Brain microvascular endothelial cell (primary cell): ENCODE measurements at regions not wholly inside any gene's neighbourhood (a gene's known extent, or its start where the extent isn't known, plus 50 kb on each side); places are given as distances from the start of the nearest gene placed in this dataset.

Source experiments
- DNase-seq: peaks from one replicate; pipeline ENCODE4 v3.0.0-alpha.2; 2020
- H3K27ac ChIP-seq: fragments of 250-450 bp; sonication (Bioruptor Pico); 2 replicates; pipeline ENCODE4 v1.5.1; 2020; ENCODE audit warnings: mild to moderate bottlenecking, moderate library complexity
- H3K27me3 ChIP-seq: fragments of 250-450 bp; sonication (Bioruptor Pico); replicated peaks from 2 replicates; pipeline ENCODE4 v1.5.1; 2020; ENCODE audit warnings: mild to moderate bottlenecking
- H3K36me3 ChIP-seq: fragments of 250-450 bp; sonication (Bioruptor Pico); replicated peaks from 2 replicates; pipeline ENCODE4 v1.5.1; 2020; ENCODE audit warnings: mild to moderate bottlenecking
- H3K4me3 ChIP-seq: 2 replicates; pipeline ENCODE4 v1.5.1; 2011; ENCODE audit warnings: low read depth, mild to moderate bottlenecking, control low read depth, low read length, moderate library complexity
- in situ Hi-C: cut with HindIII; loops from 2 replicates; pipeline ENCODE4 v1.10.0; 2017; ENCODE audit warnings: low sequenced_read_pairs, low pct_ligation_motif_present
- TF ChIP-seq, protein P1 (sequence below): IDR thresholded peaks from 2 replicates; pipeline ENCODE4 v1.5.1; 2011; ENCODE audit warnings: low read depth, mild to moderate bottlenecking, moderate library complexity, low read length, control low read depth, inconsistent platforms; ENCODE audit errors: missing control alignments

DNA sequence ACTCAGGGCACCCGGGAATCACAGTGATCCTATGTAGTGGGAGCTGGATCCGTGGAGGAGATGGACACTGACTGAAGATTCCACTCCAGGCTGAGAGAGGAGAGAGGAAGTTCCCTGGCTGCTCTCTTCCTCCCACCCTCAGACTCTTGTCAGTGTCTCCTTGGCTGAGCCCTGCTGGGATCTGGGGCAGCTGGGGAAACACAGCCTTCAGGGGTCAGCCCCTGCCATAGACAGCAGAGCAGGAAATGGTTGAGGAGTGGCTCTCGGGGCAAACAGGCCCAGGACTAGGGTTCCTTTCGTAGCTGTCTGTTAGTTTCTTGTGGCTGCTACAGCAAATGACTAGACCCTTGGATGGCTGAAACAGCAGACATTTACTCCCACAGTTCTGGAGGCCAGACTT lies 174.4 kb upstream of the BMPER start:
- in situ Hi-C loops, result no loop called here
- DNase-seq, result no peak
- Histone ChIP-seq H3K36me3 (no peaks in the 10 kb centered on the region), H3K27me3 (no peaks in the 10 kb centered on the region), H3K4me3 (no peak overlapping the region), H3K27ac (no peak overlapping the region)
- TF ChIP-seq, protein P1, sequence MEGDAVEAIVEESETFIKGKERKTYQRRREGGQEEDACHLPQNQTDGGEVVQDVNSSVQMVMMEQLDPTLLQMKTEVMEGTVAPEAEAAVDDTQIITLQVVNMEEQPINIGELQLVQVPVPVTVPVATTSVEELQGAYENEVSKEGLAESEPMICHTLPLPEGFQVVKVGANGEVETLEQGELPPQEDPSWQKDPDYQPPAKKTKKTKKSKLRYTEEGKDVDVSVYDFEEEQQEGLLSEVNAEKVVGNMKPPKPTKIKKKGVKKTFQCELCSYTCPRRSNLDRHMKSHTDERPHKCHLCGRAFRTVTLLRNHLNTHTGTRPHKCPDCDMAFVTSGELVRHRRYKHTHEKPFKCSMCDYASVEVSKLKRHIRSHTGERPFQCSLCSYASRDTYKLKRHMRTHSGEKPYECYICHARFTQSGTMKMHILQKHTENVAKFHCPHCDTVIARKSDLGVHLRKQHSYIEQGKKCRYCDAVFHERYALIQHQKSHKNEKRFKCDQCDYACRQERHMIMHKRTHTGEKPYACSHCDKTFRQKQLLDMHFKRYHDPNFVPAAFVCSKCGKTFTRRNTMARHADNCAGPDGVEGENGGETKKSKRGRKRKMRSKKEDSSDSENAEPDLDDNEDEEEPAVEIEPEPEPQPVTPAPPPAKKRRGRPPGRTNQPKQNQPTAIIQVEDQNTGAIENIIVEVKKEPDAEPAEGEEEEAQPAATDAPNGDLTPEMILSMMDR, result no peak

DNA sequence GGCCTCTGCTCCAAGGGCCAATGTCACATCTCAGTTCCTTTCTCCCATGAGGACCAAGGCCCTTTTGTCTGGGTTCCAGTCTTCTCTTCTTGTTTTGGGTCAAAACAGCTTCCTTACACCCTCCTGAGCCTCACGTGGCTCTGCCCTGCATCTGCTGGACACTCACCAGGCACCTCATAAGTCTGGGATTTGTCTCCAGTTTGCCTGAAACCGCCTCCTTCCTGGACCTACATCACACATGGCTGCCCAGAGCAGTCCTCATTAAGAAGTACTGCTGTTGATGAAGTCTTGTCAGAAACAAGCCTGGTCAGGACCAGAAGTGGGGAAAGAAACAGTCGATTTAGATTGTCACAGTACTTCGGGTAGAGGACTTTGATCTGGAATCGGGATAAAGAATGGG lies 173.4 kb upstream of the BMPER start:
- TF ChIP-seq, protein P1, result no peak
- no peak overlapping the region for H3K4me3 ChIP-seq
- DNase-seq, result no peak
- in situ Hi-C loops, result no loop called here
- H3K36me3 ChIP-seq, result no peaks in the 10 kb centered on the region
- no peak overlapping the region for H3K27ac ChIP-seq
- no peaks in the 10 kb centered on the region for H3K27me3 ChIP-seq

DNA sequence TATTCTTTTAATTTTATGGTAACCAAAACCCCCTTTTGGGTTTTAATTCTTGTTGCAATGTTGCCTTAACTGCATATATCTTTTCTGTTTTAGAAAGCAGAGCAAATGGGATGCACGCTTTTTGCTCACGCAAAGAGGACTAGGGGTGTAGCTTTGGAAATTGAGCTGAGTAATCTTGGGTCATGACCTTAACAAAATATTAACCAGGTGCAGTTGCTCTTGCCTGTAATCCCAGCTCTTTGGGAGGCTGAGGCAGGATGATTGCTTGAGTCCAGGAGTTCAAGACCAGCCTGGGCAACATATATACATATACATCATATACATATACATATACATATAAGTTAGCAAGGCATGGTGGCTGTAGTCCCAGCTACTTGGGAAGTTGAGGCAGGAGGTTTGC lies 172.9 kb upstream of the BMPER start:
- in situ Hi-C loops, result no loop called here
- no peak for DNase-seq

DNA sequence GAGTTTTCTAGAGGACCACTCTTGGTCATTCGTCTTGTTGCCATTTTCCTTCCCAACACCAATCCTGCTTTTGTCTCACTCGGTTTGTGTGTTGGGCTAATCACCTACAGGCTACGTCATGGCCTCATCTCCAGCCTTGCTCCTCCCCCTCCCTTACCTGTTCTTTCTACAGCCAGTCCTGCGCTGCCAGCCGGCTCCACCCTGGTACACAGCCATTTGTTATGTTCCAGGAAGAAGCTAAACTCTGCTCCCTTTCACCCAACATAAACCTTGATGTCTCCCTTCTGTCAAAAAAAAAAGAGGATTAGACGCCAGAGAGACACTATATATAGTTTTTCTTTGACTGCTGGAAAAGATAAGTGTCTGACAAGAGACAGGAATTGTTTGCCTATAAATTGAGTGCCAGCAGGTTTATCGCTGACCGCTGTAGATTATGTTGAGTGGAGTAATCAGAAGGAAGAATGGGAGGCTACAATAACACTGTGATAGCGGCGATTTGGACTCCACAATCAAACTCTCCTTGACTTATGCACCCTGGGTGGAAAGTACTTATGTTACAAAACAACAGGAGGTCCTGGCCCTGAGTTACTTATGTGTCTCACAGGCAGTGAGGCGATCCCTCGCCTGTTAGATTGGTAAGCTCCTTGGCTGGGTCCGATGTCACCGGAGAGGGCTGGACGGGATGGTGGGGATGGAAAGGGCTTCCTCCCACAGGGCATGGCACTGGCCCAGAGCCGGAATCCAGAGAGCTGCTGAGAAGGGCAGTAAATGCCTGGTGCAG lies 171.3 kb upstream of the BMPER start:
- TF ChIP-seq, protein P1, result no peak
- no peak for DNase-seq
- in situ Hi-C loops, result no loop called here
- H3K4me3 ChIP-seq, result no peak overlapping the region
- no peaks in the 10 kb centered on the region for H3K36me3 ChIP-seq
- no peak overlapping the region for H3K27ac ChIP-seq
- H3K27me3 ChIP-seq, result no peaks in the 10 kb centered on the region

More for the DNA sequence above, 172.9 kb upstream of the BMPER start:
- Histone ChIP-seq H3K27ac (no peak overlapping the region), H3K27me3 (no peaks in the 10 kb centered on the region), H3K36me3 (no peaks in the 10 kb centered on the region), H3K4me3 (no peak overlapping the region)
- TF ChIP-seq, protein P1, result no peak

- H3K27me3 ChIP-seq, result no peaks in the 10 kb centered on the region
- H3K36me3 ChIP-seq, result no peaks in the 10 kb centered on the region
- DNase-seq, result no peak
- no peak overlapping the region for H3K4me3 ChIP-seq
- H3K27ac ChIP-seq, result no peak overlapping the region
- in situ Hi-C loops, result no loop called here
- TF ChIP-seq, protein P1, result no peak
Observed at GRCh38 chr7:33735403-33735802, 169.9 kb upstream of the BMPER start.
